ENCODE measurements at regions not wholly inside any gene's neighbourhood (a gene's known extent, or its start where the extent isn't known, plus 50 kb on each side); places are given as distances from the start of the nearest gene placed in this dataset.
"Not testable (repeated sequence)": the region's sequence is repeated elsewhere in the genome, so short reads cannot be mapped to it uniquely, and the experiment has no call there.

DNA sequence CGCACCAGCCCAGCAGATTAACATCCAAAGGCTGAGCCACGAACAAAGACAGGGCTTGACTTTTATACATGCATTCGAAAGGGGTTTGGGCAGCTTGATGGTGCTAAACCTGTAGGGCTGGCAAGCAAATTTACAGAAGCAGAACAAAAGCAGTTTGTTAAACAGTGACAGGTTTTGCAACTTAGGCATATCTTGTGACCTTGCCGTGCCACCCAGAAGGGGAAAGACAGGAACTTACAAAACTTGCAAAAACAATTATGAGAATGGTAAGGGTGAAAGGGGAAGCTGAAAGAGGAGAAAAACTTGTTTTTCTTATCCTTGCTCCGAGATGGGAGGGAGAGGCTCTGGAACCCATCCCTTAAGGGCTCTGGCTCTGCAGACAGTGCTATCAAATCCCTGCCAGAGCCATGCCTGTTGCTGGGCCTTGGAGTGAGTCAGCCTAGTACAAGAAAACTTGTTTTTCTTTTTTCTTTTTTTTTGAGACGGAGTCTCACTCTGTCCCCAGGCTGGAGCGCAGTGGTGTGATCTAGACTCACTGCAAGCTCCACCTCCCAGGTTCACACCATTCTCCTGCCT is 1325.2 kb upstream of the PRR20A start:
- no peaks in the 10 kb centered on the region for H3K27me3 Mint-ChIP-seq (ENCODE audit: low read depth in 3 of 3)

DNA sequence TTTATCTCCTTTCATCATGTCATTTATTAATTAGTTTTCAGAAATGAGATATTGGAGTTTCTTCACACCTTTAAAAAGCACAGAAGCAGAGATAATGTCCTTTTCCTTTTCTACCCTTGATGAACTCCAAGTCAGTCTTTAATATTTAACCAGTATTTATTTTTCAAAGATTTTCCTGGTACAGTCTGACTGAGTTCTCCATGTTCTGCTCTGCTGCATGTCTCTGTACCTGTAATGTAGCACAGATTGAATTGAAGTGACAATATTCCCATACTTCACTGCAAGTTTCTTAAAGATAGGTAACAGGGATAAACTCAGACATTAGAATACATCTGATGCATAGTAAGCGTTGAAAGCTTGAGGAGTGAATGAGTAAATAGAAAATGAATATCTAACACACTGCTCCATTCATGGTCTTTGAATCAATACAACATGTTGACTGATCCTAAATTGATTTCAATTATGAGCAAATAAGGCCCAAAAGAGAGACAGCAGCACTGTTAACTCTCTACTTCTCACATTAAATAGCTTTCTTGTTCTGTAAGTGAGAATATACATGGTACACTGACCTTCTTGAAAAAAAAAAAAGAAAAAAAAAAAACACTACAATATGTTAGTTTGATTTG is 1323.6 kb upstream of the PRR20A start:
- Mint-ChIP-seq H3K36me3 (no peaks in the 10 kb centered on the region), H3K9me3 (peaks cover 5 to 32% (median 20%) of the 10 kb centered on the region in 6 donors), H3K4me1 (no peaks in the 10 kb centered on the region), H3K27me3 (ENCODE audit: low read depth in 3 of 3) (no peaks in the 10 kb centered on the region), H3K27ac (no peak overlapping the region), H3K4me3 (no peak overlapping the region)
- no peak for DNase-seq

More for the DNA sequence above, 1325.2 kb upstream of the PRR20A start:
- Mint-ChIP-seq H3K36me3 (no peaks in the 10 kb centered on the region), H3K9me3 (peaks cover 5 to 26% (median 18%) of the 10 kb centered on the region in 6 donors), H3K4me3 (no peak overlapping the region), H3K4me1 (no peaks in the 10 kb centered on the region), H3K27ac (no peak overlapping the region)
- DNase-seq, result no peak

- no peak overlapping the region for H3K4me3 Mint-ChIP-seq
- DNase-seq, result no peak
- H3K27me3 Mint-ChIP-seq (ENCODE audit: low read depth in 3 of 3), result no peaks in the 10 kb centered on the region
- H3K36me3 Mint-ChIP-seq, result no peaks in the 10 kb centered on the region
- H3K4me1 Mint-ChIP-seq, result no peaks in the 10 kb centered on the region
- H3K27ac Mint-ChIP-seq, result no peak overlapping the region
- peaks cover 7 to 23% (median 16%) of the 10 kb centered on the region in 6 donors for H3K9me3 Mint-ChIP-seq
Measured at GRCh38 chr13:55820817-55821216, 1319.9 kb upstream of the PRR20A start.

- no peak overlapping the region for H3K4me3 Mint-ChIP-seq
- H3K9me3 Mint-ChIP-seq, result peaks cover 24 to 65% (median 41%) of the 10 kb centered on the region in 6 donors
- no peak overlapping the region for H3K27ac Mint-ChIP-seq
- DNase-seq, result no peak
- H3K27me3 Mint-ChIP-seq (ENCODE audit: low read depth in 3 of 3), result peaks cover 0 to 2% (median 0%) of the 10 kb centered on the region in 3 donors
- H3K36me3 Mint-ChIP-seq, result peaks cover 0 to 10% (median 0%) of the 10 kb centered on the region in 3 donors
- no peaks in the 10 kb centered on the region for H3K4me1 Mint-ChIP-seq
Measured at GRCh38 chr13:55869648-55870047, 1271.1 kb upstream of the PRR20A start.

GRCh38 chr13:55887561-55887960 is 1253.2 kb upstream of the PRR20A start:
- H3K4me3 Mint-ChIP-seq, result no peak overlapping the region
- H3K9me3 Mint-ChIP-seq, result peaks cover 5 to 54% (median 33%) of the 10 kb centered on the region in 6 donors
- H3K36me3 Mint-ChIP-seq, result peaks cover 0 to 3% (median 0%) of the 10 kb centered on the region in 3 donors
- H3K27ac Mint-ChIP-seq, result no peak overlapping the region
- no peaks in the 10 kb centered on the region for H3K4me1 Mint-ChIP-seq
- no peak for DNase-seq
- peaks cover 0 to 3% (median 0%) of the 10 kb centered on the region in 3 donors for H3K27me3 Mint-ChIP-seq (ENCODE audit: low read depth in 3 of 3)

DNA sequence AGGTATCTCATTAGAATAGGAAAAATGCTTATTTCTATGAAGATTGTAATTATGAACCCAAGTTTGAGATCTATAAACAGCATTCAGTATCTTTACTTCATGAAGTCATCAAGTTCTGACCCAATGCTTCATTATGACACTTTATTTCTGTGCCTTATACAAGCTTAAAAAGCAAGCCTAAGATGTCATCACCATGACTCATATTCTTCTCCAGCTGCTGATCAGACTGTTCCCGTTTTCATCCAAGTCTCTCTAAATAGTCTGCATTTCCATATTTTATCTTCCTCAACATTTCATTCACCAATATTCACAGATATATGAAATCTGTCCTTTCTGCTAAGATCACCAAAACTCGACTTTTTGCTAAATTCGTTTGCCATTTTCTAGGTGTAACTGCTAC is 1247.2 kb upstream of the PRR20A start:
- H3K27ac Mint-ChIP-seq, result no peak overlapping the region
- H3K4me1 Mint-ChIP-seq, result no peaks in the 10 kb centered on the region
- peaks cover 15 to 56% (median 39%) of the 10 kb centered on the region in 6 donors for H3K9me3 Mint-ChIP-seq
- no peak for DNase-seq
- H3K27me3 Mint-ChIP-seq (ENCODE audit: low read depth in 3 of 3), result peaks cover 0 to 2% (median 0%) of the 10 kb centered on the region in 3 donors
- peaks cover 0 to 7% (median 0%) of the 10 kb centered on the region in 3 donors for H3K36me3 Mint-ChIP-seq
- H3K4me3 Mint-ChIP-seq, result no peak overlapping the region

GRCh38 chr13:55937180-55937579 is 1203.5 kb upstream of the PRR20A start:
- Mint-ChIP-seq H3K4me1 (no peaks in the 10 kb centered on the region), H3K27ac (no peak overlapping the region), H3K36me3 (no peaks in the 10 kb centered on the region), H3K9me3 (peaks cover 3 to 54% (median 45%) of the 10 kb centered on the region in 6 donors), H3K4me3 (no peak overlapping the region), H3K27me3 (ENCODE audit: low read depth in 3 of 3) (no peaks in the 10 kb centered on the region)
- no peak for DNase-seq

GRCh38 chr13:55948175-55948574 is 1192.5 kb upstream of the PRR20A start:
- Mint-ChIP-seq H3K9me3 (peaks cover 7 to 71% (median 49%) of the 10 kb centered on the region in 6 donors), H3K27me3 (ENCODE audit: low read depth in 3 of 3) (no peaks in the 10 kb centered on the region), H3K36me3 (peaks cover 0 to 3% (median 0%) of the 10 kb centered on the region in 3 donors), H3K4me3 (no peak overlapping the region), H3K4me1 (no peaks in the 10 kb centered on the region), H3K27ac (no peak overlapping the region)
- no peak for DNase-seq

DNA sequence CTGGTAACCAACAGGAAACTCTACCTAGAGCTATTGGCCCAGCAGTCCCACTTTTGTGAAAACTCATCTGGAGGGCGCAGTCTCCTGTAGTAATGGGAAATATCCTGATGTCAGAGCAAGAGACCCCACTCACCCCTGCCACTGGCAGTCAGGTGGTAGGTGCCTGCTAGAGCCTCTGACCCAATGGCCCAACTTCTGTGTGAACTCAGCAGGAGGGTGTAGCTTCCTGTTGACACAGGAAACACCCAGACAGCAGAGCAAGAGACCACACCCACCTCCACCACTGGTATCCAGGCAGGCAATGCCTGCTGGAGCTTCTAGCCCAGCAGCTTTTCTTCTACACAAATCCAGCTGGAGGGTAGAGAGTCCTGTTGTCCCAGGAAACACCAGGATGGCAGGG is 1176.8 kb upstream of the PRR20A start:
- Mint-ChIP-seq H3K4me1 (no peaks in the 10 kb centered on the region), H3K9me3 (peaks cover 9 to 54% (median 36%) of the 10 kb centered on the region in 6 donors), H3K27me3 (ENCODE audit: low read depth in 3 of 3) (peaks cover 0 to 4% (median 1%) of the 10 kb centered on the region in 3 donors), H3K36me3 (no peaks in the 10 kb centered on the region), H3K4me3 (no peak overlapping the region), H3K27ac (no peak overlapping the region)
- no peak for DNase-seq

DNA sequence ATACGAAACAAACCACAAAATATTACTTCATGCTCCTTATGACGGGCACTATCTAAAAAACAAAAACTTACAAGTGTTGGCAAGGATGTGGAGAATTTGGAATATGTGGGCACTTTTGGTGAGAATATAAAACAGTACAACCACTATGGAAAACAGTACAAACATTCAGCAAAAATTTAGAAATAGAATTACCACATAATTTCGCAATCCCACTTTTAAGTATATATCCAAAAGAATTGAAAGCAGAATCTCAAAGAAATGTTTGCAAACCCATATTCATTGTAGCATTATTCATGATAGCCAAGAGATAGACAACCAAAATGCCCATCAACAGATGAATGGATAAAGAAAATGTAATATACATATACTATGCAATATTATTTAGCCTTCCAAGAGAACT is 1173.7 kb upstream of the PRR20A start:
- DNase-seq, result no peak
- Mint-ChIP-seq H3K36me3 (no peaks in the 10 kb centered on the region), H3K9me3 (peaks cover 9 to 46% (median 29%) of the 10 kb centered on the region in 6 donors), H3K27ac (no peak overlapping the region), H3K27me3 (ENCODE audit: low read depth in 3 of 3) (peaks cover 0 to 2% (median 1%) of the 10 kb centered on the region in 3 donors), H3K4me1 (no peaks in the 10 kb centered on the region), H3K4me3 (no peak overlapping the region)

DNA sequence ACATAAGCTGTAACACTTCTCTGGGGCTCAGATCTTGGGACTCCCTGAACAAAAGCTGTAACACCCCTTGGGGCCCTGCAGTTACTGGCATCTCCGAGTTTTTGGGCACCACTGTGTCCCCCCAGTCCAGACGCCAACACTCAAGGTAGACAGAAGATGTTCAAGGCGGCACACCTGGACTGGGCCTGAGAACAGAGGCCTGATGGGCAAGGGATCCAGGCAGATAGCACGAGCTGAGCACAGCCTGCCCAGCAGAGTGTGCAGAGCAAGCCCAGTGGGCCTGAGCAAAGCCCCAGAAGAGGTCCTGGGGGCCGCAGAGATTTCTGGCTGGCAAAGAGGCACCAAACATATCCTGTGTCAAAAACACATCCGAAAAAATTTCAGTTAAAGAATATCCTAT is 1163.3 kb upstream of the PRR20A start:
- Mint-ChIP-seq H3K27me3 (ENCODE audit: low read depth in 3 of 3) (no peaks in the 10 kb centered on the region), H3K4me1 (no peaks in the 10 kb centered on the region), H3K9me3 (peaks cover 0 to 50% (median 30%) of the 10 kb centered on the region in 6 donors), H3K27ac (no peak overlapping the region), H3K36me3 (no peaks in the 10 kb centered on the region), H3K4me3 (no peak overlapping the region)
- DNase-seq, result no peak

GRCh38 chr13:55981381-55981780 is 1159.3 kb upstream of the PRR20A start:
- no peak overlapping the region for H3K4me3 Mint-ChIP-seq
- no peak for DNase-seq

DNA sequence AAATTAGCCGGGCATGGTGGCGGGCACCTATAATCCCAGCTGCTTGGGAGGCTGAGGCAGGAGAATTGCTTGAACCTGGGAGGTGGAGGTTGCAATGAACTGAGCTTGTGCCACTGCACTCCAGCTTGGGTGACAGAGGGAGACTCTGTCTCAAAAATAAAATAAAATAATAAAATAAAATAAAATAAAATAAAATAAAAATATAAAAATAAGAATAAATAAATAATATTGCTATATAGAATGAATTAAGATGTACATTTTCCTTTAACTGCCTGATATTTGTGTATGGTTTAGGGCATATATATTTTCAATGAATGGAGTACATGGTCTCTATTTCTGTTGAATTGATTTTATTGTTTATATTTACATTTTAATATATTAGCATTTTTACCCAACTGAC is 1156.7 kb upstream of the PRR20A start:
- H3K9me3 Mint-ChIP-seq, result peaks cover 5 to 35% (median 25%) of the 10 kb centered on the region in 6 donors
- H3K27me3 Mint-ChIP-seq (ENCODE audit: low read depth in 3 of 3); H3K27ac Mint-ChIP-seq; H3K4me1 Mint-ChIP-seq; H3K36me3 Mint-ChIP-seq; H3K4me3 Mint-ChIP-seq; DNase-seq: not testable (repeated sequence)

More at GRCh38 chr13:55981381-55981780, 1159.3 kb upstream of the PRR20A start:
- Mint-ChIP-seq H3K36me3 (no peaks in the 10 kb centered on the region), H3K4me1 (no peaks in the 10 kb centered on the region), H3K27ac (no peak overlapping the region), H3K27me3 (ENCODE audit: low read depth in 3 of 3) (no peaks in the 10 kb centered on the region), H3K9me3 (peaks cover 0 to 36% (median 26%) of the 10 kb centered on the region in 6 donors)

DNA sequence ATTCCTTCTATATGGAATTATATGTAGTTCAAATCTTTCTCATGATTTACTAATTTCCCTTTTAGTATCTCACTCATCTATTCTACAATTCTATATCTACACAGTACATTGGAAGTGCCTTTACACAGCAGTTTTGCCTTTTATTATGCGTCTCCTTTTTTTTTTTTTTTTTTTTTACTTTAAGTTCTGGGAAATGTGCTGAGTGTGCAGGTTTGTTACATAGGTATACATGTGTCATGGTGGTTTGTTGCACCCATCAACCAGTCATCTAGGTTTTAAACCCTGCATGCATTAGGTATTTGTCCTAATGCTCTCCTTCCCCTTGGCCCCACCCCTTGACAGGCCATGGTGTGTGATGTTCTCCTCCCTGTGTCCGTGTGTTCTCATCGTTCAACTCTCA is 1150.1 kb upstream of the PRR20A start:
- Mint-ChIP-seq H3K27ac (no peak overlapping the region), H3K4me3 (no peak overlapping the region), H3K9me3 (peaks cover 11 to 26% (median 24%) of the 10 kb centered on the region in 6 donors), H3K36me3 (no peaks in the 10 kb centered on the region), H3K4me1 (no peaks in the 10 kb centered on the region), H3K27me3 (ENCODE audit: low read depth in 3 of 3) (no peaks in the 10 kb centered on the region)
- no peak for DNase-seq

All from immature natural killer cell (primary cell).